DND-41 (cell line): ENCODE measurements at regions not wholly inside any gene's neighbourhood (a gene's known extent, or its start where the extent isn't known, plus 50 kb on each side); places are given as distances from the start of the nearest gene placed in this dataset.

ENCODE experiments used
- ATAC-seq: fragments of 200-7000 bp; cut with Tn5 transposase; 3 replicates; pipeline ENCODE4 v1.9.1; 2021; ENCODE audit warnings: low read depth; ENCODE audit not compliant: insufficient read depth
- DNase-seq: peaks from one replicate; pipeline ENCODE4 v3.0.0-alpha.2; 2020
- H2AFZ ChIP-seq: 2 replicates; pipeline ENCODE4 v1.6.0; 2012; ENCODE audit warnings: low read depth, low read length
- H3K27ac ChIP-seq: 2 replicates; pipeline ENCODE4 v1.5.1; 2012; ENCODE audit warnings: low read length, inconsistent platforms
- H3K27me3 ChIP-seq: fragments of 200-600 bp; sonication (generic); 2 replicates; pipeline ENCODE4 v1.6.0; 2012; ENCODE audit warnings: low read length, mild to moderate bottlenecking, inconsistent platforms; ENCODE audit not compliant: insufficient read depth, poor library complexity
- H3K36me3 ChIP-seq: 2 replicates; pipeline ENCODE4 v1.5.1; 2012; ENCODE audit warnings: low read length, inconsistent platforms; ENCODE audit not compliant: insufficient read depth
- H3K4me1 ChIP-seq: 2 replicates; pipeline ENCODE4 v1.5.1; 2012; ENCODE audit warnings: mild to moderate bottlenecking, low read length; ENCODE audit not compliant: insufficient read depth
- H3K4me2 ChIP-seq: 2 replicates; pipeline ENCODE4 v1.6.0; 2012; ENCODE audit warnings: mild to moderate bottlenecking, moderate library complexity, low read length, inconsistent platforms; ENCODE audit not compliant: insufficient read depth
- H3K4me3 ChIP-seq, 2 experiments: fragments of 200-600 bp in 1 of 2; shearing (Covaris generic) in 1 of 2; 2 replicates each; pipeline ENCODE4 v1.5.1; 2012 to 2016; ENCODE audit warnings: inconsistent platforms in 2 of 2, low read length in 2 of 2, mild to moderate bottlenecking in 2 of 2, low read depth in 1 of 2, moderate library complexity in 1 of 2
- H3K79me2 ChIP-seq: 2 replicates; pipeline ENCODE4 v1.6.0; 2012; ENCODE audit warnings: low read length, inconsistent platforms; ENCODE audit not compliant: insufficient read depth
- H3K9ac ChIP-seq: 2 replicates; pipeline ENCODE4 v1.6.0; 2012; ENCODE audit warnings: low read depth, mild to moderate bottlenecking, inconsistent platforms, low read length, moderate library complexity
- H3K9me3 ChIP-seq: 2 replicates; pipeline ENCODE4 v1.5.1; 2012; ENCODE audit warnings: low read length, moderate library complexity, mild to moderate bottlenecking, inconsistent platforms; ENCODE audit not compliant: insufficient read depth, severe bottlenecking
- H4K20me1 ChIP-seq: 2 replicates; pipeline ENCODE4 v1.6.0; 2012; ENCODE audit warnings: low read length; ENCODE audit not compliant: insufficient read depth
- EZH2 ChIP-seq: IDR thresholded peaks from 3 replicates; pipeline ENCODE4 v1.6.1; 2012; ENCODE audit warnings: borderline replicate concordance, low read depth, mild to moderate bottlenecking, moderate library complexity, low read length, inconsistent platforms; ENCODE audit not compliant: severe bottlenecking
- TF ChIP-seq, protein P1 (sequence below): IDR thresholded peaks from 2 replicates; pipeline ENCODE4 v1.5.1; 2012; ENCODE audit warnings: borderline replicate concordance, low read length, moderate library complexity, mild to moderate bottlenecking; ENCODE audit not compliant: poor library complexity, severe bottlenecking; ENCODE audit errors: extremely low read depth

DNA sequence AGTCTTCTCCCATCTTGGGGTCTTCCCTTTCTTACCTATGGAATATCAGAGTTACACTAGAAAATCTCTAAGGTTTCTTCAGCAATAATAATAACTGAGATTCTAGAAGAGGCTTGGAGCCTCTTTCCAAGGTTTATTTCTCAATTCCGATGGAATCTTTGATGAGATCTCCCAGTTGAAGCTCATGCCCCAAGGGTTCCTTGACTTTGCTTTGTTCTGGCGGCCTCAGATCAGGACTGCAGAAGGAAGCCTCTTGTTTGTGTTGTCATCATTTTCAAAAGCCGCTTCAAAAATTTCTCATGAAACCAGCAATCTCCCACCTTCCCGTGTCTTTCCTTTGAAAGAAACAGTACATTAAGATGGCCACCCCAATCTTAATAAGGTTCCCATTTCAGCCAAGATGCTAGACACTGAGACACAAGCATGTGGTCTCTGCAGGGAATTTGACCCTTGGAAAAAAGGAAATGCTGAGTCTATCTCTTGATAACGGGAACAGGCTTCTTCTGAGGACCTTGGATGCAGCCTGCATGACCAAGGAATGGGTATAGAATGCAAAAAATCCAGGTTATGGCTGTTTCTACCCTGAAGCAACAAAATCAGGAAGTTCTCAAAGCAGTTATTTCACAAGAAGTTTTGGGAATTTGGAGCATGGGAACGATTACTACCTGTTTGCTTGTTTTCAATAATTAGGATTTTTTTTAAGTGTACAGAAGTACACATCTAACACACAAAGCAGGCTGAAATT lies 141.6 kb downstream of the CD24 start:
- Histone ChIP-seq H3K9me3 (no peaks in the 10 kb centered on the region), H3K4me3 (no peak overlapping the region), H3K4me2 (no peak overlapping the region), H3K27ac (no peak overlapping the region), H3K9ac (no peak overlapping the region), H3K79me2 (no peaks in the 10 kb centered on the region), H3K4me1 (no peaks in the 10 kb centered on the region), H3K36me3 (no peaks in the 10 kb centered on the region), H3K27me3 (no peaks in the 10 kb centered on the region), H2AFZ (no peak overlapping the region), H4K20me1 (no peaks in the 10 kb centered on the region)
- no peak for DNase-seq
- TF ChIP-seq, protein P1, sequence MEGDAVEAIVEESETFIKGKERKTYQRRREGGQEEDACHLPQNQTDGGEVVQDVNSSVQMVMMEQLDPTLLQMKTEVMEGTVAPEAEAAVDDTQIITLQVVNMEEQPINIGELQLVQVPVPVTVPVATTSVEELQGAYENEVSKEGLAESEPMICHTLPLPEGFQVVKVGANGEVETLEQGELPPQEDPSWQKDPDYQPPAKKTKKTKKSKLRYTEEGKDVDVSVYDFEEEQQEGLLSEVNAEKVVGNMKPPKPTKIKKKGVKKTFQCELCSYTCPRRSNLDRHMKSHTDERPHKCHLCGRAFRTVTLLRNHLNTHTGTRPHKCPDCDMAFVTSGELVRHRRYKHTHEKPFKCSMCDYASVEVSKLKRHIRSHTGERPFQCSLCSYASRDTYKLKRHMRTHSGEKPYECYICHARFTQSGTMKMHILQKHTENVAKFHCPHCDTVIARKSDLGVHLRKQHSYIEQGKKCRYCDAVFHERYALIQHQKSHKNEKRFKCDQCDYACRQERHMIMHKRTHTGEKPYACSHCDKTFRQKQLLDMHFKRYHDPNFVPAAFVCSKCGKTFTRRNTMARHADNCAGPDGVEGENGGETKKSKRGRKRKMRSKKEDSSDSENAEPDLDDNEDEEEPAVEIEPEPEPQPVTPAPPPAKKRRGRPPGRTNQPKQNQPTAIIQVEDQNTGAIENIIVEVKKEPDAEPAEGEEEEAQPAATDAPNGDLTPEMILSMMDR, result no peak
- no peak for TF ChIP-seq EZH2
- ATAC-seq, result no peak

DNA sequence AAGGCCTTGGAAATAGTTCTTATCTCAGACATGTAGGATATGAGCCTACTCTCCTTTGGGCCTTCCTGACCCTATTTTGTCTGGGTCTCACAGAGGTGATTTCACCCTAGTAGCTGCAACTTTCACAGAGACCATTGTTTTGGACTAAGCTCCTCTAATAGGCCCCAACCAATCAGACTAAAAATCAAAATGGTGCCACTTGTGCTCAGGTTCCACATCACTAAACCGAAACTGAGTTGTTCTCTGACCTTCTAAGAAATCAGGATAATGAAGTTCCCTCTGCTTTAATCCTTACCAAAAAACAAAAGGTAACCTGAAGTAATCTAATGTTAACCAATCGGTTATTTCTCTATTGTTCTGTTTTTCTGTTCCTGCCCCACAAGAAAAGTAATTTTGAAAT lies 143.6 kb downstream of the CD24 start:
- Histone ChIP-seq H4K20me1 (no peaks in the 10 kb centered on the region), H3K4me1 (no peaks in the 10 kb centered on the region), H3K27ac (no peak overlapping the region), H3K79me2 (no peaks in the 10 kb centered on the region), H3K4me3 (no peak overlapping the region), H3K9ac (no peak overlapping the region), H3K36me3 (no peaks in the 10 kb centered on the region), H3K4me2 (no peak overlapping the region), H3K9me3 (no peaks in the 10 kb centered on the region), H2AFZ (no peak overlapping the region), H3K27me3 (no peaks in the 10 kb centered on the region)
- ATAC-seq (no peak), DNase-seq (no peak)
- TF ChIP-seq, protein P1, result no peak
- no peak for TF ChIP-seq EZH2

DNA sequence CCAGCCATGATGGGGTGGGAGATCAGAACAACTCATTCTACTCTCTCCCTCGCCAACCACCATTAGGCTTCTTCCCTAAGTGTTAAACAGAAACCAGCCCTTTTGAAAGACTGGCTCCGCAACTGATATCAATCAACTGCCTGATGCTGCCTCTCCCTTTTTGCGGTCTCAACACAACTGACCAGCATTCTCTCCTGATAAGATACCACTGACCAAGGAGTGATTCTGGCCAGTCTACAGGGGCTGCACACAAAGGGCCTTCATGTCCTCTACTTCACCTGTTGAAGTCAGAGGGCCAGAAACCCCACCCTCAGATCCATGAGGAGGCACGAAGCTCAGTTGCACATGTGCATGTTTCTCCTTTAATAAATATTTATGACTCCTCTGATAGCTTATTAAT lies 145.1 kb downstream of the CD24 start:
- no peaks in the 10 kb centered on the region for H3K27me3 ChIP-seq
- DNase-seq, result no peak
- H3K4me3 ChIP-seq, result no peak overlapping the region
- no peaks in the 10 kb centered on the region for H4K20me1 ChIP-seq
- no peaks in the 10 kb centered on the region for H3K79me2 ChIP-seq
- no peaks in the 10 kb centered on the region for H3K9me3 ChIP-seq
- TF ChIP-seq EZH2, result no peak
- TF ChIP-seq, protein P1, result no peak
- H2AFZ ChIP-seq, result no peak overlapping the region
- H3K4me2 ChIP-seq, result no peak overlapping the region
- H3K27ac ChIP-seq, result no peak overlapping the region
- no peaks in the 10 kb centered on the region for H3K36me3 ChIP-seq
- no peak for ATAC-seq
- no peak overlapping the region for H3K9ac ChIP-seq
- no peaks in the 10 kb centered on the region for H3K4me1 ChIP-seq

DNA sequence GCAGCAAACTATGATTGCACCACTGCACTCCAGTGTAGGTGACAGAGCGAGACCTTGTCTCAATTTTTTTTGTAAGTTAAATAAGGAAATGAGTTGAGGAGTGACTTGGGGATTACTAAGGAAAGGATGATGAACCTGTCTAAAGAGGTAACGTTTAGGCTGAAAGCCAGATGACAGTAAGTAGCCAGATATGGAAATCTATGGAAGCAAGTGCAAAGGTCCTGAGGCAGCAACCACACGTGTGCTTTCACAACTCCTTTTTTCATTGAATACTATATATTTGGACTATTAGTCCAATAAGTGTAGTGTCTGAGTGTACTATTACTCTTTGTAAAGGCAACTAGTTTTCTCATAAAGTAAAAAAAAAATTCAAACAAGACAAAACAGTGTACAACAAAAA lies 147.4 kb downstream of the CD24 start:
- Histone ChIP-seq H3K36me3 (no peaks in the 10 kb centered on the region), H3K4me3 (no peak overlapping the region), H3K4me1 (no peaks in the 10 kb centered on the region), H2AFZ (no peak overlapping the region), H3K9me3 (no peaks in the 10 kb centered on the region), H4K20me1 (no peaks in the 10 kb centered on the region), H3K4me2 (no peak overlapping the region), H3K27ac (no peak overlapping the region), H3K27me3 (no peaks in the 10 kb centered on the region), H3K79me2 (no peaks in the 10 kb centered on the region), H3K9ac (no peak overlapping the region)
- DNase-seq, result no peak
- ATAC-seq, result no peak
- TF ChIP-seq, protein P1, result no peak
- TF ChIP-seq EZH2, result no peak
